ENCODE measurements at regions not wholly inside any gene's neighbourhood (a gene's known extent, or its start where the extent isn't known, plus 50 kb on each side); places are given as distances from the start of the nearest gene placed in this dataset.

DNA sequence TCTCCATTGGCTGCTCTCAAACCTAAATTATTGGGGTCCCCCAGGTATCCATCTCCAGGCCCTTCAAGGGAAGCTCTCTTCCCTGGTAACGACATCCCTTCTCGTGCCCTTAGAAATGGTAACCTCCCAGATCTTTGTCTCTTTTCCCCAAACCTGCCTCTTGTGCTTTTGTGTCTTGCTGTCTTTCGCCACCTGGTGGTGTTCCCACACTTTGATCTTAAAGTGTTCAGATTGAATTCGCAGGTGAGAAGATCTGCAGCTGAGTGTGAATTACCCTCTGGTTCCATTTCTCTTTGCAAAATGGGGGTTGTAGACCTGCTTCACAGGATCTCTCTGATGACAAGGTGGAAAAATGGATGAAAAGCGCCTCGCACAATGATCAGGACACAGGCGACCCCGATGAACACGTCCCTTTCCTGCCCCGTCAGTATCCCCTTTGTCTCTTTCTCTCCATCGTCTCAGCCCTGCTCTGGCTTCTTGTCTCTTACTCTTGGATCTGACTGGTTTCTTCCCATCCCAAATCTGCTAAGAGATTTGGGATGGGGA, 53.1 kb downstream of the DOP1B start:
- Histone ChIP-seq H3K27ac (ENCODE audit: low read depth in 2 of 2, low read length in 1 of 2) (peak overlapping the region in 1 of 2 experiments; percentile 74; a peak in 2 of 4 replicates), H3K27me3 (ENCODE audit: insufficient read depth) (no peaks in the 10 kb centered on the region), H3K36me3 (replicated peaks in 1 of 2; ENCODE audit: control insufficient read depth in 1 of 2, insufficient read depth in 2 of 2, low read length in 1 of 2) (peaks cover 0 to 8% of the 10 kb centered on the region in 2 experiments), H3K9me2 (no peaks in the 10 kb centered on the region), H2AFZ (ENCODE audit: low read depth) (no peak overlapping the region), H3K4me1 (ENCODE audit: control insufficient read depth in 1 of 2, insufficient read depth in 2 of 2, low read depth in 1 of 2, low read length in 1 of 2) (peaks cover 0 to 39% of the 10 kb centered on the region in 2 experiments; a peak in 2 of 4 replicates), H3F3A (replicated peaks; ENCODE audit: insufficient read depth) (peaks cover 32% of the 10 kb centered on the region), H3K9ac (no peak overlapping the region), H3K4me2 (0 out of 2 replicates have a peak overlapping the region, but pooled peaks have one; percentile 41), H3K9me3 (no peaks in the 10 kb centered on the region), H3K79me2 (ENCODE audit: insufficient read depth) (no peaks in the 10 kb centered on the region), H3K4me3 (ENCODE audit: low read depth in 2 of 2, low read length in 1 of 2) (no peak overlapping the region), H4K20me1 (ENCODE audit: insufficient read depth) (no peaks in the 10 kb centered on the region)
- POLR2A ChIA-PET: no interaction called here
- CTCF ChIA-PET: interaction anchor here (0.8 to 4.0 kb wide), 20 partner anchors 8 to 112 kb away, joined by 3 to 41 read pairs (median 4); no protein-coding TSS in a partner anchor
- WGBS (ENCODE audit: low lambda C conversion rate): 77% methylated on average over 11 of the region's 11 CpGs
- peak; percentile 39 for DNase-seq
- TF ChIP-seq RXRA (IDR thresholded peaks at IDR 0.05; ENCODE audit: borderline replicate concordance, low read depth) (no peak), POLR2AphosphoS5 (IDR thresholded peaks at IDR 0.05; ENCODE audit: low read depth, low read length) (no peak), SMC3 (IDR thresholded peaks at IDR 0.05; ENCODE audit: low read depth, low read length) (peak; percentile 73), RAD21 (IDR thresholded peaks at IDR 0.05; ENCODE audit: low read length) (peak; percentile 75), TAF1 (IDR thresholded peaks at IDR 0.05; ENCODE audit: borderline replicate concordance, low read depth, low read length) (no peak)
- TF ChIP-seq, protein P1, sequence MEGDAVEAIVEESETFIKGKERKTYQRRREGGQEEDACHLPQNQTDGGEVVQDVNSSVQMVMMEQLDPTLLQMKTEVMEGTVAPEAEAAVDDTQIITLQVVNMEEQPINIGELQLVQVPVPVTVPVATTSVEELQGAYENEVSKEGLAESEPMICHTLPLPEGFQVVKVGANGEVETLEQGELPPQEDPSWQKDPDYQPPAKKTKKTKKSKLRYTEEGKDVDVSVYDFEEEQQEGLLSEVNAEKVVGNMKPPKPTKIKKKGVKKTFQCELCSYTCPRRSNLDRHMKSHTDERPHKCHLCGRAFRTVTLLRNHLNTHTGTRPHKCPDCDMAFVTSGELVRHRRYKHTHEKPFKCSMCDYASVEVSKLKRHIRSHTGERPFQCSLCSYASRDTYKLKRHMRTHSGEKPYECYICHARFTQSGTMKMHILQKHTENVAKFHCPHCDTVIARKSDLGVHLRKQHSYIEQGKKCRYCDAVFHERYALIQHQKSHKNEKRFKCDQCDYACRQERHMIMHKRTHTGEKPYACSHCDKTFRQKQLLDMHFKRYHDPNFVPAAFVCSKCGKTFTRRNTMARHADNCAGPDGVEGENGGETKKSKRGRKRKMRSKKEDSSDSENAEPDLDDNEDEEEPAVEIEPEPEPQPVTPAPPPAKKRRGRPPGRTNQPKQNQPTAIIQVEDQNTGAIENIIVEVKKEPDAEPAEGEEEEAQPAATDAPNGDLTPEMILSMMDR (IDR thresholded peaks at IDR 0.05): peak; percentile 68

DNA sequence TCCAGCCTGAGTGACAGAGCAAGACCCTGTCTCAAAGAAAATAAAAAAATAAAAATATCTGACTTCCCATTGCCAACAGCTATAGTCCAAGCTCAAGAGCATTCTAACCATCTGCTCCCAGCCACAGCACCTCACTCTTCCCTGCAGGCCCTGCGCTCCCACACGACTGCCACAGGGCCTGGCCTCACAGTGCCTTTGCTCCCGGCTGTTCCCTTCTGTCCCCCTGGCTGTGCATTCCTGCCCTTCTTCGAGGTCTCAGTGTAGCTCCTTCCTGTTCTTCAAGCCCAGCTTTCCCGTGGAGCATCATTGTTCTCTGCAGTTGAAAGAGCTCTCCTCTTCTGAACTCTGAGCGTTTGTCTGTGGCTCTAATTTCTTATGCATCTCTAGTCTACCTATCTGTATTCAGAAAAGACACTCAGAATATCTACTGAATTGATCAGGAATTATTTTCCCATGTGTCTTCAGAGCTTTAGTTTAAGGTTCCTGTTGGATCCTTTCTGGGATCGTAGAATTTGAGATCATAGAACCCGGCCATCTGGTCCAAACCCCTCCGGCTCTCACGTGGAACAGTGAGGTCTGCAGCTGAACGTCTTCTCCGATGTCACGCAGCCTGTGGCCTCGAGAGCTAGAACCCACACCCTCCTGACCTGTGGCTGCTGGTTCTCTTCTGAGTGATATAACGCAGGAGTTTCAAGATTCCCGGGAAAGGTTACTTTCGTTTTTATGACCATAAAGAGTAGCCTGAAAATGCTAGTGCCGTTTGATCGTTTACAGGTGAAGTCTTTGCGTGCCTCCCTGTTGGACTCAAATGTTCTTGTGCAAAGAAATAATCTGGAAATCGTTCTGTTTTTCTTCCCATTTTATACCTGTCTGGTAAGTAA, 54.4 kb downstream of the DOP1B start:
- Histone ChIP-seq H3F3A (replicated peaks; ENCODE audit: insufficient read depth) (peaks cover 32% of the 10 kb centered on the region), H3K4me3 (ENCODE audit: low read depth in 2 of 2, low read length in 1 of 2) (no peak overlapping the region), H3K4me1 (ENCODE audit: control insufficient read depth in 1 of 2, insufficient read depth in 2 of 2, low read depth in 1 of 2, low read length in 1 of 2) (peaks cover 0 to 39% of the 10 kb centered on the region in 2 experiments; a peak in 2 of 4 replicates), H2AFZ (ENCODE audit: low read depth) (no peak overlapping the region), H3K27ac (ENCODE audit: low read depth in 2 of 2, low read length in 1 of 2) (peak overlapping the region in 1 of 2 experiments; percentile 74; a peak in 2 of 4 replicates), H3K9ac (no peak overlapping the region), H3K79me2 (ENCODE audit: insufficient read depth) (no peaks in the 10 kb centered on the region), H3K36me3 (replicated peaks in 1 of 2; ENCODE audit: control insufficient read depth in 1 of 2, insufficient read depth in 2 of 2, low read length in 1 of 2) (peaks cover 0 to 11% of the 10 kb centered on the region in 2 experiments), H3K27me3 (ENCODE audit: insufficient read depth) (no peaks in the 10 kb centered on the region), H3K9me3 (no peaks in the 10 kb centered on the region), H3K4me2 (peak overlapping the region; percentile 41; the same call in 1 of the 2 replicates), H4K20me1 (ENCODE audit: insufficient read depth) (no peaks in the 10 kb centered on the region), H3K9me2 (no peaks in the 10 kb centered on the region)
- POLR2A ChIA-PET: no interaction called here
- CTCF ChIA-PET: interaction anchor here (0.8 to 4.0 kb wide), 6 partner anchors 11 to 85 kb away, joined by 3 to 41 read pairs (median 12); no protein-coding TSS in a partner anchor
- DNase-seq: no peak
- TF ChIP-seq YY1 (IDR thresholded peaks at IDR 0.05; ENCODE audit: low read depth) (no peak), MXI1 (IDR thresholded peaks at IDR 0.05; ENCODE audit: low read depth, low read length) (no peak), FOSL2 (IDR thresholded peaks at IDR 0.05; ENCODE audit: borderline replicate concordance, low read depth) (no peak), RAD21 (IDR thresholded peaks at IDR 0.05; ENCODE audit: low read length) (no peak), GATA2 (CRISPR knock-in tag; IDR thresholded peaks at IDR 0.05) (no peak), FOXJ3 (CRISPR knock-in tag; IDR thresholded peaks at IDR 0.05) (no peak), SIN3A (IDR thresholded peaks at IDR 0.05; ENCODE audit: borderline replicate concordance, low read depth, low read length) (no peak), FOXM1 (IDR thresholded peaks at IDR 0.05; ENCODE audit: low read depth) (no peak), TCF12 (IDR thresholded peaks at IDR 0.05) (no peak)
- TF ChIP-seq, protein P2, sequence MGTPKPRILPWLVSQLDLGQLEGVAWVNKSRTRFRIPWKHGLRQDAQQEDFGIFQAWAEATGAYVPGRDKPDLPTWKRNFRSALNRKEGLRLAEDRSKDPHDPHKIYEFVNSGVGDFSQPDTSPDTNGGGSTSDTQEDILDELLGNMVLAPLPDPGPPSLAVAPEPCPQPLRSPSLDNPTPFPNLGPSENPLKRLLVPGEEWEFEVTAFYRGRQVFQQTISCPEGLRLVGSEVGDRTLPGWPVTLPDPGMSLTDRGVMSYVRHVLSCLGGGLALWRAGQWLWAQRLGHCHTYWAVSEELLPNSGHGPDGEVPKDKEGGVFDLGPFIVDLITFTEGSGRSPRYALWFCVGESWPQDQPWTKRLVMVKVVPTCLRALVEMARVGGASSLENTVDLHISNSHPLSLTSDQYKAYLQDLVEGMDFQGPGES (IDR thresholded peaks at IDR 0.05; ENCODE audit: low read depth, low read length): no peak
- 92% methylated on average over 21 of the region's 21 CpGs for WGBS (ENCODE audit: low lambda C conversion rate)

Data from SK-N-SH (cell line).